A549 (cell line): ENCODE measurements at regions not wholly inside any gene's neighbourhood (a gene's known extent, or its start where the extent isn't known, plus 50 kb on each side); places are given as distances from the start of the nearest gene placed in this dataset.

Experiments used
- ATAC-seq, 2 experiments: fragments of 200-7000 bp in 1 of 2; fragments of >200 bp in 1 of 2; cut with Nextera tagmentation in 1 of 2; cut with Tn5 transposase in 1 of 2; 3 replicates each; pipeline versions ENCODE4 v1.8.0 to v1.9.1; 2018 to 2020; ENCODE audit warnings: mild to moderate bottlenecking in 1 of 2, moderate library complexity in 1 of 2
- CTCF ChIA-PET: fragments of 300-600 bp; sonication (Branson Sonifier 250); formaldehyde crosslinking; extraction: SDS; loops from one replicate; lab custom pipeline; 2021; ENCODE audit warnings: antibody characterized with exemption, inconsistent platforms; lab: Yijun Ruan, JAX
- POLR2A ChIA-PET: fragments of 350-600 bp; formaldehyde crosslinking; extraction: SDS; loops from one replicate; lab custom pipeline; 2021; ENCODE audit warnings: antibody characterized with exemption, inconsistent platforms; lab: Yijun Ruan, JAX
- DNase-seq, 2 experiments: peaks; one replicate each; pipeline versions ENCODE4 v3.0.0 to v3.0.0-alpha.2; 2011 to 2016; ENCODE audit warnings: low read depth in 1 of 2, low spot score in 1 of 2
- FAIRE-seq: peaks from 2 replicates; lab custom pipeline; 2011; peaks lifted over from hg19 to GRCh38; lab: Jason Lieb, UNC
- H3K27ac ChIP-seq, 2 experiments: fragments of >200 bp; sonication (Bioruptor Twin); formaldehyde crosslinking; 3 replicates each; pipeline ENCODE4 v1.5.1; 2016 to 2017
- H3K4me1 ChIP-seq: fragments of >200 bp; sonication (Bioruptor Twin); formaldehyde crosslinking; 3 replicates; pipeline ENCODE4 v1.6.1; 2016
- H3K4me2 ChIP-seq: fragments of >200 bp; sonication (Bioruptor Twin); formaldehyde crosslinking; 3 replicates; pipeline ENCODE4 v1.6.1; 2016
- H3K4me3 ChIP-seq: fragments of >200 bp; sonication (Bioruptor Twin); formaldehyde crosslinking; 3 replicates; pipeline ENCODE4 v1.5.1; 2016
- H3K9me3 ChIP-seq: fragments of >200 bp; sonication (Bioruptor Twin); formaldehyde crosslinking; 3 replicates; pipeline ENCODE4 v1.6.1; 2016
- ATOH8 ChIP-seq: fragments of 250-450 bp; sonication (Bioruptor Pico); IDR thresholded peaks from 2 replicates; pipeline ENCODE4 v1.5.0; 2020; ENCODE audit warnings: low read depth, mild to moderate bottlenecking, moderate library complexity
- BCL3 ChIP-seq: fragments of >200 bp; sonication (Bioruptor Twin); formaldehyde crosslinking; IDR thresholded peaks from 3 replicates; pipeline ENCODE4 v1.6.1; 2016
- CEBPB ChIP-seq, 2 experiments: fragments of >200 bp in 1 of 2; sonication (Bioruptor Twin) in 1 of 2; formaldehyde crosslinking in 1 of 2; IDR thresholded peaks; 2 replicates each; pipeline ENCODE4 v1.6.1; 2012 to 2016
- CHD2 ChIP-seq: fragments of 150-350 bp; IDR thresholded peaks from 2 replicates; pipeline ENCODE4 v1.6.1; 2014; ENCODE audit warnings: low read length; ENCODE audit not compliant: partially characterized antibody
- EP300 ChIP-seq, 2 experiments: fragments of >200 bp; sonication (Bioruptor Twin); formaldehyde crosslinking; IDR thresholded peaks; 2 replicates in 1 of 2; 3 replicates in 1 of 2; pipeline ENCODE4 v1.6.1; 2016 to 2017
- ESRRA ChIP-seq: fragments of 150-350 bp; IDR thresholded peaks from 2 replicates; pipeline ENCODE4 v1.6.1; 2014; ENCODE audit warnings: mild to moderate bottlenecking, low read length, borderline replicate concordance
- HOXA7 ChIP-seq: fragments of 250-450 bp; sonication (Bioruptor Pico); IDR thresholded peaks from 2 replicates; pipeline ENCODE4 v1.5.0; 2020; ENCODE audit warnings: mild to moderate bottlenecking, moderate library complexity
- HOXB5 ChIP-seq: fragments of 250-450 bp; sonication (Bioruptor Pico); IDR thresholded peaks from 2 replicates; pipeline ENCODE4 v1.5.0; 2020; ENCODE audit warnings: mild to moderate bottlenecking, moderate library complexity
- JUN ChIP-seq, 2 experiments: fragments of >200 bp; sonication (Bioruptor Twin); formaldehyde crosslinking; IDR thresholded peaks; 2 replicates in 1 of 2; 3 replicates in 1 of 2; pipeline ENCODE4 v1.6.1; 2016 to 2017
- MAFK ChIP-seq: fragments of 450-650 bp; IDR thresholded peaks from 2 replicates; pipeline ENCODE4 v1.6.1; 2014; ENCODE audit not compliant: partially characterized antibody
- MYC ChIP-seq: IDR thresholded peaks from 2 replicates; pipeline ENCODE4 v1.6.1; 2012; ENCODE audit warnings: mild to moderate bottlenecking, inconsistent platforms, low read length, improper control_type of control experiment, borderline replicate concordance
- NR3C1 ChIP-seq: fragments of >200 bp; sonication (Bioruptor Twin); formaldehyde crosslinking; IDR thresholded peaks from 3 replicates; pipeline ENCODE4 v1.6.1; 2017
- PBX3 ChIP-seq: IDR thresholded peaks from 2 replicates; pipeline ENCODE4 v1.6.1; 2012
- PHF8 ChIP-seq: fragments of 200-600 bp; sonication (generic); IDR thresholded peaks from 2 replicates; pipeline ENCODE4 v1.6.1; 2016; ENCODE audit warnings: low read depth, mild to moderate bottlenecking, antibody characterized with exemption, moderate library complexity, borderline replicate concordance
- POLR2AphosphoS2 ChIP-seq: conservative IDR thresholded peaks from 2 replicates; pipeline ENCODE4 v1.6.1; 2012; ENCODE audit warnings: low read length, improper control_type of control experiment, inconsistent platforms
- RARB ChIP-seq: fragments of 250-450 bp; sonication (Bioruptor Pico); IDR thresholded peaks from 2 replicates; pipeline ENCODE4 v1.8.0; 2021; ENCODE audit warnings: mild to moderate bottlenecking, moderate library complexity
- RNF2 ChIP-seq: fragments of 200-600 bp; sonication (generic); IDR thresholded peaks from 2 replicates; pipeline ENCODE4 v1.6.1; 2016; ENCODE audit warnings: low read depth, mild to moderate bottlenecking, antibody characterized with exemption, moderate library complexity, borderline replicate concordance
- USF2 ChIP-seq: fragments of 450-650 bp; IDR thresholded peaks from 2 replicates; pipeline ENCODE4 v1.6.1; 2014; ENCODE audit warnings: antibody characterized with exemption
- ZC3H11A ChIP-seq: fragments of 450-650 bp; IDR thresholded peaks from 2 replicates; pipeline ENCODE4 v1.6.1; 2014; ENCODE audit warnings: antibody characterized with exemption, mild to moderate bottlenecking
- ZSCAN20 ChIP-seq: fragments of 250-450 bp; sonication (Bioruptor Pico); IDR thresholded peaks from 2 replicates; pipeline ENCODE4 v1.8.0; 2022; ENCODE audit warnings: mild to moderate bottlenecking, moderate library complexity
- WGBS: methylation state at CpG from one replicate; pipeline ENCODE4 v1.1.6; 2017; ENCODE audit errors: missing lambda C conversion rate; 5-methylcytosine and 5-hydroxymethylcytosine counted together

GRCh38 chr2:146572598-146572997 is 1272.2 kb upstream of the ACVR2A start:
- DNase-seq = no peak
- ATAC-seq = no peak
- 61% methylated on average over 1 of the region's 1 CpG for WGBS
- CTCF ChIA-PET = no interaction called here
- no peak overlapping the region for H3K4me3 ChIP-seq
- H3K27ac ChIP-seq = peak overlapping the region; percentile 21 to 52; a peak in 3 of 6 replicates
- no peak for FAIRE-seq
- peak overlapping the region; percentile 66 for H3K4me2 ChIP-seq
- POLR2A ChIA-PET = no interaction called here
- H3K9me3 ChIP-seq = no peaks in the 10 kb centered on the region
- peaks cover 13% of the 10 kb centered on the region; the same call in 2 of the 3 replicates for H3K4me1 ChIP-seq
- no peak for TF ChIP-seq NR3C1
- TF ChIP-seq PBX3 = no peak
- TF ChIP-seq BCL3 = no peak
- TF ChIP-seq, all 56 proteins: peak for 0

- no peak for ATAC-seq
- ChIA-PET CTCF (no interaction called here), POLR2A (no interaction called here)
- Histone ChIP-seq H3K4me2 (no peak overlapping the region), H3K4me1 (no peaks in the 10 kb centered on the region), H3K9me3 (no peaks in the 10 kb centered on the region), H3K4me3 (no peak overlapping the region), H3K27ac (no peak overlapping the region)
- WGBS = 88% methylated on average over 1 of the region's 1 CpG
- TF ChIP-seq EP300 (IDR thresholded peaks at IDR 0.05) (no peak), MAFK (no peak), RARB (no peak), ATOH8 (no peak), PHF8 (no peak), MYC (no peak), HOXB5 (CRISPR knock-in tag) (no peak), ZC3H11A (no peak)
- no peak for FAIRE-seq
- no peak for DNase-seq
These were observed 1282.8 kb upstream of the ACVR2A start for GRCh38 chr2:146561996-146562395.

- Histone ChIP-seq H3K9me3 (no peaks in the 10 kb centered on the region), H3K4me2 (no peak overlapping the region), H3K27ac (no peak overlapping the region), H3K4me1 (no peaks in the 10 kb centered on the region), H3K4me3 (no peak overlapping the region)
- TF ChIP-seq JUN (IDR thresholded peaks at IDR 0.05) = no peak
- ATAC-seq (no peak), DNase-seq (no peak), FAIRE-seq (no peak)
- WGBS = 57% methylated on average over 6 of the region's 6 CpGs
- CTCF ChIA-PET = no interaction called here
- POLR2A ChIA-PET = no interaction called here
These were observed 1297.6 kb upstream of the ACVR2A start for GRCh38 chr2:146547236-146547635.

- no peak overlapping the region for H3K27ac ChIP-seq
- no peaks in the 10 kb centered on the region for H3K9me3 ChIP-seq
- CTCF ChIA-PET = no interaction called here
- ATAC-seq = no peak
- H3K4me3 ChIP-seq = no peak overlapping the region
- WGBS = 42% methylated on average over 4 of the region's 5 CpGs
- H3K4me1 ChIP-seq = no peaks in the 10 kb centered on the region
- H3K4me2 ChIP-seq = no peak overlapping the region
- TF ChIP-seq PBX3 (no peak), MYC (no peak), HOXA7 (CRISPR knock-in tag) (no peak), RNF2 (no peak), ESRRA (no peak), ZSCAN20 (CRISPR knock-in tag) (no peak), CEBPB (IDR thresholded peaks at IDR 0.05) (no peak), USF2 (no peak), BCL3 (no peak), POLR2AphosphoS2 (no peak), CHD2 (no peak)
- TF ChIP-seq, all 56 proteins: peak for 0
- no peak for DNase-seq
- POLR2A ChIA-PET = no interaction called here
- no peak for FAIRE-seq
These were observed 1300.1 kb upstream of the ACVR2A start for GRCh38 chr2:146544701-146545100.
